Esophagus (tissue), 2 donors: ENCODE measurements at regions not wholly inside any gene's neighbourhood (a gene's known extent, or its start where the extent isn't known, plus 50 kb on each side); places are given as distances from the start of the nearest gene placed in this dataset.

Source experiments
- H3K27ac ChIP-seq, 2 donors: one replicate each; pipeline ENCODE4 v1.5.1; 2013; ENCODE audit warnings: low read depth in 2 of 2, mild to moderate bottlenecking in 2 of 2, inconsistent platforms in 1 of 2, low read length in 1 of 2, moderate library complexity in 1 of 2
- H3K27me3 ChIP-seq, 2 donors: one replicate each; pipeline ENCODE4 v1.6.1; 2013; ENCODE audit warnings: low read length in 2 of 2, control low read depth in 1 of 2, mild to moderate bottlenecking in 1 of 2; ENCODE audit not compliant: insufficient read depth in 2 of 2, control insufficient read depth in 1 of 2
- H3K36me3 ChIP-seq, 2 donors: one replicate each; pipeline ENCODE4 v1.6.1; 2013; ENCODE audit warnings: low read length in 1 of 2; ENCODE audit not compliant: control insufficient read depth in 2 of 2, insufficient read depth in 2 of 2
- H3K4me1 ChIP-seq, 2 donors: one replicate each; pipeline ENCODE4 v1.6.1; 2013; ENCODE audit warnings: low read length in 1 of 2; ENCODE audit not compliant: control insufficient read depth in 2 of 2, insufficient read depth in 2 of 2
- H3K4me3 ChIP-seq, 2 donors: one replicate each; pipeline ENCODE4 v1.5.1; 2013; ENCODE audit warnings: low read length in 2 of 2, mild to moderate bottlenecking in 2 of 2, low read depth in 1 of 2, moderate library complexity in 1 of 2
- H3K9me3 ChIP-seq, 2 donors: one replicate each; pipeline ENCODE4 v1.6.1; 2013; ENCODE audit warnings: mild to moderate bottlenecking in 2 of 2, low read depth in 1 of 2, low read length in 1 of 2, moderate library complexity in 1 of 2; ENCODE audit not compliant: control insufficient read depth in 2 of 2, insufficient read depth in 1 of 2
- WGBS, 2 donors: extraction: QIAGEN DNeasy Blood & Tissue Kit; methylation state at CpG; one replicate each; pipeline ENCODE4 v1.1.7; 2013; 5-methylcytosine and 5-hydroxymethylcytosine counted together
- donor health status: healthy with polysubstance abuse.
- donor health status: Bipolar disorder and iron deficiency.

GRCh38 chr9:6703898-6704639 lies 53.7 kb upstream of the KDM4C start:
- Histone ChIP-seq H3K4me3 (peak overlapping the region; percentile 76 to 81), H3K9me3 (no peaks in the 10 kb centered on the region), H3K4me1 (peaks cover 0 to 2% of the 10 kb centered on the region in 2 donors), H3K36me3 (no peaks in the 10 kb centered on the region), H3K27me3 (no peaks in the 10 kb centered on the region), H3K27ac (peak overlapping the region; percentile 77 to 87)
- WGBS, 2 donors: 1% methylated on average over 54 to 57 of the region's 57 CpGs

- 83 to 93% methylated on average over 7 of the region's 7 CpGs for WGBS, 2 donors
- no peak overlapping the region for H3K4me3 ChIP-seq
- H3K9me3 ChIP-seq: no peaks in the 10 kb centered on the region
- no peaks in the 10 kb centered on the region for H3K36me3 ChIP-seq
- no peaks in the 10 kb centered on the region for H3K27me3 ChIP-seq
- no peak overlapping the region for H3K27ac ChIP-seq
- H3K4me1 ChIP-seq: peaks cover 0 to 2% of the 10 kb centered on the region in 2 donors
These were observed 55.1 kb upstream of the KDM4C start for GRCh38 chr9:6702707-6703106.

DNA sequence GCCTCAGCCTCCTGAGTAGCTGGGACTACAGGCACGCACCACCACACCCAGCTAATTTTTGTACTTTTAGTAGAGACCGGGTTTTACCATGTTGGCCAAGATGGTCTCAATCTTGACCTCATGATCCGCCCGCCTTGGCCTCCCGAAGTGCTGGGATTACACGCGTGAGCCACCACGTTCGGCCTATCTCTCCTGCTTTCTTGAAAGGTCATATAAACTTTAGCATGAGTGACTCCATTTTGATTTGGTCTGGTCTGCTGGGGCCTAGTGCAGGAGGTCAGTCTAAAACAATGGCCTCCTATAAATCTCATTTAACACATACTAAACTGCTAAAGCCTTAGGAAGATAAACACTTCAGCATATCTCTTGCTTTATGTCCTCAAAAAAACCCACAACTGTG lies 50.6 kb upstream of the GLDC start:
- 91 to 96% methylated on average over 9 of the region's 9 CpGs for WGBS, 2 donors
- Histone ChIP-seq H3K36me3 (no peaks in the 10 kb centered on the region), H3K27ac (no peak overlapping the region), H3K9me3 (no peaks in the 10 kb centered on the region), H3K4me1 (no peaks in the 10 kb centered on the region), H3K27me3 (no peaks in the 10 kb centered on the region), H3K4me3 (no peak overlapping the region)

GRCh38 chr9:6695121-6695814 lies 49.7 kb upstream of the GLDC start:
- Histone ChIP-seq H3K4me1 (no peaks in the 10 kb centered on the region), H3K36me3 (no peaks in the 10 kb centered on the region), H3K27me3 (no peaks in the 10 kb centered on the region), H3K27ac (no peak overlapping the region), H3K9me3 (no peaks in the 10 kb centered on the region), H3K4me3 (no peak overlapping the region)
- WGBS, 2 donors: 86 to 87% methylated on average over 7 of the region's 7 CpGs
